K562 (cell line): ENCODE measurements at regions not wholly inside any gene's neighbourhood (a gene's known extent, or its start where the extent isn't known, plus 50 kb on each side); places are given as distances from the start of the nearest gene placed in this dataset.

Source experiments
- ATAC-seq: fragments of 200-7000 bp; cut with Tn5 transposase; 3 replicates; pipeline ENCODE4 v1.9.1; 2020; ENCODE audit warnings: moderate library complexity
- BruUV-seq: library from RNA; stranded (reverse); fragments of 400-500 nt; replicated peaks from 2 replicates; lab custom pipeline; 2021; lab: Mats Ljungman, UMichigan
- CTCF ChIA-PET: fragments of 300-600 bp; formaldehyde crosslinking; extraction: SDS; loops from one replicate; lab custom pipeline; 2021; ENCODE audit warnings: low intra/inter-chr PET ratio; lab: Yijun Ruan, JAX
- POLR2A ChIA-PET: fragments of 300-600, 350-650 bp; sonication (Branson Sonifier 250); formaldehyde crosslinking; extraction: SDS; loops from one replicate; lab custom pipeline; 2021; ENCODE audit warnings: antibody characterized with exemption, inconsistent platforms; lab: Yijun Ruan, JAX
- DNase-seq, 4 experiments: peaks; one replicate each; pipeline versions ENCODE4 v3.0.0 to v3.0.0-alpha.2; 2011 to 2018; ENCODE audit warnings: low spot score in 3 of 4, mixed read lengths in 3 of 4; ENCODE audit errors: extremely low read depth in 1 of 4
- FAIRE-seq: peaks from 2 replicates; lab custom pipeline; 2011; peaks lifted over from hg19 to GRCh38; lab: Jason Lieb, UNC
- H2AFZ ChIP-seq: 2 replicates; pipeline ENCODE4 v1.6.0; 2011; ENCODE audit warnings: low read depth, low read length, control low read depth, inconsistent platforms
- H3K27ac ChIP-seq: fragments of 200-600 bp; 3 replicates; pipeline ENCODE4 v1.8.0; 2011; ENCODE audit warnings: low read depth, mild to moderate bottlenecking, control low read depth, inconsistent platforms, low read length, moderate library complexity, mixed read lengths; ENCODE audit errors: extremely low read depth
- H3K27me3 ChIP-seq, 2 experiments: fragments of 300-600 bp in 1 of 2; 2 replicates in 1 of 2; 3 replicates in 1 of 2; pipeline versions ENCODE4 v1.6.0 to v1.8.0; 2011; ENCODE audit warnings: inconsistent platforms in 2 of 2, low read length in 2 of 2, mild to moderate bottlenecking in 1 of 2, mixed read lengths in 1 of 2, moderate library complexity in 1 of 2; ENCODE audit not compliant: control insufficient read depth in 2 of 2, insufficient read depth in 2 of 2
- H3K36me3 ChIP-seq: fragments of 300-600 bp; 3 replicates; pipeline ENCODE4 v1.8.0; 2011; ENCODE audit warnings: mild to moderate bottlenecking, low read length, inconsistent platforms; ENCODE audit not compliant: control insufficient read depth, insufficient read depth
- H3K4me1 ChIP-seq, 2 experiments: fragments of 200-600 bp in 1 of 2; replicated peaks in 1 of 2; 2 replicates in 1 of 2; 3 replicates in 1 of 2; pipeline versions ENCODE4 v1.5.1 to v1.8.0; 2011; ENCODE audit warnings: inconsistent platforms in 2 of 2, low read length in 2 of 2, mild to moderate bottlenecking in 1 of 2, mixed read lengths in 1 of 2, moderate library complexity in 1 of 2; ENCODE audit not compliant: control insufficient read depth in 2 of 2, insufficient read depth in 2 of 2
- H3K4me2 ChIP-seq: 2 replicates; pipeline ENCODE4 v1.6.1; 2011; ENCODE audit warnings: low read length, control low read depth, inconsistent platforms, mixed read lengths; ENCODE audit not compliant: insufficient read depth
- H3K4me3 ChIP-seq: fragments of 200-600 bp; sonication (generic), shearing (Covaris generic); 2 replicates; pipeline ENCODE4 v1.5.1; 2016; ENCODE audit warnings: control low read depth, inconsistent platforms
- H3K79me2 ChIP-seq: fragments of 200-600 bp; 3 replicates; pipeline ENCODE4 v1.8.0; 2011; ENCODE audit warnings: low read length, inconsistent platforms; ENCODE audit not compliant: control insufficient read depth, insufficient read depth
- H3K9ac ChIP-seq, 2 experiments: 2 replicates each; pipeline versions ENCODE4 v1.6.0 to v1.6.1; 2011; ENCODE audit warnings: low read depth in 2 of 2, low read length in 2 of 2, control low read depth in 1 of 2, inconsistent platforms in 1 of 2, mild to moderate bottlenecking in 1 of 2, mixed read lengths in 1 of 2; ENCODE audit not compliant: insufficient read depth in 1 of 2
- H3K9me1 ChIP-seq: one replicate; pipeline ENCODE4 v1.6.0; 2011; ENCODE audit warnings: inconsistent platforms, mild to moderate bottlenecking, low read length, moderate library complexity; ENCODE audit not compliant: control insufficient read depth, insufficient read depth
- H3K9me3 ChIP-seq: replicated peaks from 2 replicates; pipeline ENCODE4 v1.5.1; 2011; ENCODE audit warnings: low read depth, low read length, inconsistent platforms; ENCODE audit not compliant: control insufficient read depth, insufficient read depth
- H4K20me1 ChIP-seq: replicated peaks from 2 replicates; pipeline ENCODE4 v1.6.1; 2011; ENCODE audit warnings: low read length, inconsistent platforms, mixed read lengths; ENCODE audit not compliant: control insufficient read depth, insufficient read depth
- AFF1 ChIP-seq, 2 experiments: fragments of 450-650 bp; IDR thresholded peaks; 2 replicates each; pipeline ENCODE4 v1.6.1; 2018; ENCODE audit warnings: mild to moderate bottlenecking in 2 of 2, low read depth in 1 of 2; ENCODE audit not compliant: partially characterized antibody in 2 of 2
- ATF3 ChIP-seq, 2 experiments: fragments of 450-650 bp in 1 of 2; sonication (generic) in 1 of 2; formaldehyde crosslinking in 1 of 2; IDR thresholded peaks in 1 of 2; conservative IDR thresholded peaks in 1 of 2; 2 replicates each; pipeline versions ENCODE4 v1.6.1 to v1.8.1; 2016 to 2023; ENCODE audit warnings: mild to moderate bottlenecking in 2 of 2, moderate library complexity in 2 of 2, inconsistent platforms in 1 of 2, missing genetic modification reagents in 1 of 2
- CEBPG ChIP-seq, 3 experiments: fragments of 200-800 bp in 1 of 3; sonication (Bioruptor generic) in 1 of 3; sonication (generic) in 1 of 3; formaldehyde crosslinking in 1 of 3; IDR thresholded peaks in 2 of 3; conservative IDR thresholded peaks in 1 of 3; 2 replicates each; pipeline versions ENCODE4 v1.6.1 to v1.8.0; 2016 to 2022; ENCODE audit warnings: missing compliant biosample characterization in 2 of 3, missing genetic modification characterization in 2 of 3, mild to moderate bottlenecking in 1 of 3, missing genetic modification reagents in 1 of 3
- FOSL1 ChIP-seq: fragments of 200-800 bp; sonication (Bioruptor generic); conservative IDR thresholded peaks from 2 replicates; pipeline ENCODE4 v1.6.1; 2016; ENCODE audit warnings: missing genetic modification characterization, missing compliant biosample characterization
- GABPB1 ChIP-seq: sonication (generic); formaldehyde crosslinking; IDR thresholded peaks from 2 replicates; pipeline ENCODE4 v1.8.0; 2022; ENCODE audit warnings: mild to moderate bottlenecking, missing genetic modification reagents
- HOMEZ ChIP-seq: fragments of 250-450 bp; sonication (Bioruptor Pico); IDR thresholded peaks from 2 replicates; pipeline ENCODE4 v1.4.0; 2020; ENCODE audit warnings: mild to moderate bottlenecking, moderate library complexity
- MXI1 ChIP-seq: IDR thresholded peaks from 2 replicates; pipeline ENCODE4 v1.6.1; 2011; ENCODE audit warnings: low read depth, mild to moderate bottlenecking, improper control_type of control experiment, low read length
- STAG1 ChIP-seq: sonication (generic); formaldehyde crosslinking; IDR thresholded peaks from 2 replicates; pipeline ENCODE4 v1.5.0; 2020; ENCODE audit warnings: missing genetic modification reagents, borderline replicate concordance
- ZBTB49 ChIP-seq: sonication (generic); formaldehyde crosslinking; IDR thresholded peaks from 2 replicates; pipeline ENCODE4 v1.8.0; 2022; ENCODE audit warnings: missing genetic modification reagents, mild to moderate bottlenecking, borderline replicate concordance
- ZNF408 ChIP-seq: fragments of 250-450 bp; sonication (Bioruptor Pico); IDR thresholded peaks from 2 replicates; pipeline ENCODE4 v1.4.0; 2020; ENCODE audit warnings: low read depth, mild to moderate bottlenecking, moderate library complexity
- ZNF586 ChIP-seq: fragments of 450-650 bp; formaldehyde crosslinking; conservative IDR thresholded peaks from 2 replicates; pipeline ENCODE4 v1.4.0; 2020; ENCODE audit warnings: mild to moderate bottlenecking, moderate library complexity
- WGBS: fragments of 100-300 bp; shearing (Covaris generic); methylation state at CpG from one replicate; pipeline ENCODE4 v1.1.6; 2016; ENCODE audit warnings: low coverage, mixed read lengths; ENCODE audit not compliant: insufficient coverage; ENCODE audit errors: missing lambda C conversion rate; 5-methylcytosine and 5-hydroxymethylcytosine counted together
- in situ Hi-C: fragments of 300-500 bp; cut with MboI; formaldehyde crosslinking; loops from 4 replicates; pipeline ENCODE4 v1.15.0; 2018; ENCODE audit warnings: inconsistent platforms, mixed read lengths
- intact Hi-C: fragments of 100-400 bp; cut with micrococcal nuclease; formaldehyde crosslinking; loops from 2 replicates; pipeline ENCODE4 v1.14.2; 2022

GRCh38 chr4:122539861-122540465 is 80.9 kb downstream of the IL21 start:
- Histone ChIP-seq H3K27ac (no peak overlapping the region), H4K20me1 (no peaks in the 10 kb centered on the region), H3K79me2 (no peaks in the 10 kb centered on the region), H3K4me2 (no peak overlapping the region), H3K9me1 (no peaks in the 10 kb centered on the region), H2AFZ (no peak overlapping the region), H3K9me3 (no peaks in the 10 kb centered on the region; the same call in 1 of the 2 replicates), H3K27me3 (no peaks in the 10 kb centered on the region), H3K4me3 (no peak overlapping the region), H3K4me1 (no peaks in the 10 kb centered on the region), H3K9ac (no peak overlapping the region), H3K36me3 (no peaks in the 10 kb centered on the region)
- intact Hi-C loops (no loop called here), in situ Hi-C loops (no loop called here)
- DNase-seq = no peak
- ATAC-seq = no peak
- POLR2A ChIA-PET = no interaction called here
- CTCF ChIA-PET = no interaction called here
- no peak for FAIRE-seq
- 2% methylated on average over 2 of the region's 2 CpGs for WGBS
- BruUV-seq = no TSS peak
- no peak for TF ChIP-seq HOMEZ (CRISPR knock-in tag)
- no peak for TF ChIP-seq STAG1 (CRISPR knock-in tag)
- TF ChIP-seq ZBTB49 (CRISPR knock-in tag) = no peak
- TF ChIP-seq GABPB1 (CRISPR knock-in tag) = no peak
- no peak for TF ChIP-seq CEBPG (CRISPR knock-in tag; IDR thresholded peaks at IDR 0.05)
- 0 out of 4 replicates have a peak, but pooled peaks of 1 of the 2 experiments have one; percentile 10 for TF ChIP-seq CEBPG (tag; conservative IDR thresholded peaks at IDR 0.05 in 1 of 2, IDR thresholded peaks at IDR 0.05 in 1 of 2)
- no peak for TF ChIP-seq MXI1
- TF ChIP-seq FOSL1 = 0 out of 2 replicates have a peak, but pooled peaks have one; percentile 31
- no peak for TF ChIP-seq ZNF408
- TF ChIP-seq AFF1 (IDR thresholded peaks at IDR 0.05; ENCODE audit: low read depth in 1 of 2, partially characterized antibody in 2 of 2) = no peak
- TF ChIP-seq ZNF586 (CRISPR knock-in tag) = no peak
- peak; percentile 47; the same call in 1 of the 2 replicates for TF ChIP-seq ATF3 (IDR thresholded peaks at IDR 0.05)
- no peak for TF ChIP-seq ATF3 (CRISPR knock-in tag; conservative IDR thresholded peaks at IDR 0.05)
